ENCODE measurements at regions not wholly inside any gene's neighbourhood (a gene's known extent, or its start where the extent isn't known, plus 50 kb on each side); places are given as distances from the start of the nearest gene placed in this dataset.

DNA sequence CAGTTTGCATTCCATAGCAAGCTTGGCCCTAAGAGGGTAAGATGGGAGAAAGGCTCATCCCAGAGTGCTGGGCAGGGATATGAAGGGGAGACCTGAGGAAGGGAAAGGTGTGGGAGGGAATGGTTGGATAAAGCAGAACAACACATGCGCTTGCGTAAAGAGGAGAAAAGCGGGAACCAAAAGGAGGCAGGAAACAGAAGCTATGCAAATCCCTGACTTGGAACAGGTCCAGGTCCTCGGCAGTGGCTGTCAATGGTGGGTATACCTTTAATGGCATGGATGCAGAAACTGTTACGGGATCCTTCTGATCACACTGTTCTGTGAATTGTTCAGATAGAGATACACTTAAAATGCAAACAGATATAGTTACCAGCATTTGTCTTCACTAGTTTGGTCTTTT is 455.6 kb downstream of the SIPA1L2 start:
- H3K9ac ChIP-seq (ENCODE audit: low read length) = no peak overlapping the region
- H4K20me1 ChIP-seq (ENCODE audit: insufficient read depth) = no peaks in the 10 kb centered on the region
- no peak overlapping the region for H3K4me2 ChIP-seq (ENCODE audit: low read length)
- no peaks in the 10 kb centered on the region for H3K36me3 ChIP-seq (ENCODE audit: insufficient read depth, low read length)
- H3K9me2 ChIP-seq (ENCODE audit: insufficient read depth, low read length) = no peaks in the 10 kb centered on the region
- H3K27me3 ChIP-seq (ENCODE audit: insufficient read depth, low read depth, low read length) = no peaks in the 10 kb centered on the region
- H2AFZ ChIP-seq (ENCODE audit: low read depth, low read length) = no peak overlapping the region
- H3K27ac ChIP-seq (ENCODE audit: low read length) = no peak overlapping the region
- H3K4me3 ChIP-seq (ENCODE audit: low read length) = no peak overlapping the region
- H3K79me2 ChIP-seq (replicated peaks; ENCODE audit: insufficient read depth, low read length) = no peaks in the 10 kb centered on the region
- no peaks in the 10 kb centered on the region for H3F3A ChIP-seq (ENCODE audit: insufficient read depth, low read length, poor library complexity, severe bottlenecking)
- no peaks in the 10 kb centered on the region for H3K9me3 ChIP-seq (ENCODE audit: low read length)
- no peak for TF ChIP-seq RAD21 (conservative IDR thresholded peaks at IDR 0.05)
- no peak for TF ChIP-seq TAF1 (IDR thresholded peaks at IDR 0.05; ENCODE audit: low read depth)
- TF ChIP-seq, protein P1, sequence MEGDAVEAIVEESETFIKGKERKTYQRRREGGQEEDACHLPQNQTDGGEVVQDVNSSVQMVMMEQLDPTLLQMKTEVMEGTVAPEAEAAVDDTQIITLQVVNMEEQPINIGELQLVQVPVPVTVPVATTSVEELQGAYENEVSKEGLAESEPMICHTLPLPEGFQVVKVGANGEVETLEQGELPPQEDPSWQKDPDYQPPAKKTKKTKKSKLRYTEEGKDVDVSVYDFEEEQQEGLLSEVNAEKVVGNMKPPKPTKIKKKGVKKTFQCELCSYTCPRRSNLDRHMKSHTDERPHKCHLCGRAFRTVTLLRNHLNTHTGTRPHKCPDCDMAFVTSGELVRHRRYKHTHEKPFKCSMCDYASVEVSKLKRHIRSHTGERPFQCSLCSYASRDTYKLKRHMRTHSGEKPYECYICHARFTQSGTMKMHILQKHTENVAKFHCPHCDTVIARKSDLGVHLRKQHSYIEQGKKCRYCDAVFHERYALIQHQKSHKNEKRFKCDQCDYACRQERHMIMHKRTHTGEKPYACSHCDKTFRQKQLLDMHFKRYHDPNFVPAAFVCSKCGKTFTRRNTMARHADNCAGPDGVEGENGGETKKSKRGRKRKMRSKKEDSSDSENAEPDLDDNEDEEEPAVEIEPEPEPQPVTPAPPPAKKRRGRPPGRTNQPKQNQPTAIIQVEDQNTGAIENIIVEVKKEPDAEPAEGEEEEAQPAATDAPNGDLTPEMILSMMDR (IDR thresholded peaks at IDR 0.05; ENCODE audit: poor library complexity, severe bottlenecking) = no peak
- no peak for TF ChIP-seq SMC3 (conservative IDR thresholded peaks at IDR 0.05; ENCODE audit: poor library complexity)
- TF ChIP-seq, protein P2, sequence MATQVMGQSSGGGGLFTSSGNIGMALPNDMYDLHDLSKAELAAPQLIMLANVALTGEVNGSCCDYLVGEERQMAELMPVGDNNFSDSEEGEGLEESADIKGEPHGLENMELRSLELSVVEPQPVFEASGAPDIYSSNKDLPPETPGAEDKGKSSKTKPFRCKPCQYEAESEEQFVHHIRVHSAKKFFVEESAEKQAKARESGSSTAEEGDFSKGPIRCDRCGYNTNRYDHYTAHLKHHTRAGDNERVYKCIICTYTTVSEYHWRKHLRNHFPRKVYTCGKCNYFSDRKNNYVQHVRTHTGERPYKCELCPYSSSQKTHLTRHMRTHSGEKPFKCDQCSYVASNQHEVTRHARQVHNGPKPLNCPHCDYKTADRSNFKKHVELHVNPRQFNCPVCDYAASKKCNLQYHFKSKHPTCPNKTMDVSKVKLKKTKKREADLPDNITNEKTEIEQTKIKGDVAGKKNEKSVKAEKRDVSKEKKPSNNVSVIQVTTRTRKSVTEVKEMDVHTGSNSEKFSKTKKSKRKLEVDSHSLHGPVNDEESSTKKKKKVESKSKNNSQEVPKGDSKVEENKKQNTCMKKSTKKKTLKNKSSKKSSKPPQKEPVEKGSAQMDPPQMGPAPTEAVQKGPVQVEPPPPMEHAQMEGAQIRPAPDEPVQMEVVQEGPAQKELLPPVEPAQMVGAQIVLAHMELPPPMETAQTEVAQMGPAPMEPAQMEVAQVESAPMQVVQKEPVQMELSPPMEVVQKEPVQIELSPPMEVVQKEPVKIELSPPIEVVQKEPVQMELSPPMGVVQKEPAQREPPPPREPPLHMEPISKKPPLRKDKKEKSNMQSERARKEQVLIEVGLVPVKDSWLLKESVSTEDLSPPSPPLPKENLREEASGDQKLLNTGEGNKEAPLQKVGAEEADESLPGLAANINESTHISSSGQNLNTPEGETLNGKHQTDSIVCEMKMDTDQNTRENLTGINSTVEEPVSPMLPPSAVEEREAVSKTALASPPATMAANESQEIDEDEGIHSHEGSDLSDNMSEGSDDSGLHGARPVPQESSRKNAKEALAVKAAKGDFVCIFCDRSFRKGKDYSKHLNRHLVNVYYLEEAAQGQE (IDR thresholded peaks at IDR 0.05; ENCODE audit: borderline replicate concordance) = no peak
- TF ChIP-seq EZH2 (IDR thresholded peaks at IDR 0.05; ENCODE audit: borderline replicate concordance, insufficient read depth, low read length, poor library complexity, severe bottlenecking) = no peak

DNA sequence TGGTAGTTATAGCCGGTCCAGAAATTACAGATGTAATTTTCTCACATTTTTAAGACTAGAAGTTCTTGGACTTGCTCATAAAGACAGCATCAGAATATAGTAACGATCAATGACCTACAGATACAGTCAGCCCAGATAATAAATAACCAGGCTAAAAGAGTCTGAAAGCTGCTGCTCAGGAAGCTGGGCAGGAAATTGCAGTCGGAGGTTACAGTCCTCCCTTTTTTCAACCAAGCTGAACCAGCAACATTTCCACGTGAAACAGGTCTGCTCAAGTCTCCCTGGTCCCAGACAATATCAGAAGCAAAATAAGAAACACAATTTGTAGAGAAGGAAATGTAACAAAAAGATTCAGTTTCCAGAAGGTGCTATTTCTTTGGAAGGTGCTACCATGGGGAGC is 457.4 kb downstream of the SIPA1L2 start:
- Histone ChIP-seq H3K9me3 (ENCODE audit: low read length) (no peaks in the 10 kb centered on the region), H4K20me1 (ENCODE audit: insufficient read depth) (no peaks in the 10 kb centered on the region), H3K27ac (ENCODE audit: low read length) (no peak overlapping the region)

More for the DNA sequence above, 457.4 kb downstream of the SIPA1L2 start:
- TF ChIP-seq TAF1 (IDR thresholded peaks at IDR 0.05; ENCODE audit: low read depth) (no peak), SMC3 (conservative IDR thresholded peaks at IDR 0.05; ENCODE audit: poor library complexity) (no peak), RAD21 (conservative IDR thresholded peaks at IDR 0.05) (no peak), EP300 (conservative IDR thresholded peaks at IDR 0.05; ENCODE audit: poor library complexity, severe bottlenecking) (no peak), EZH2 (IDR thresholded peaks at IDR 0.05; ENCODE audit: borderline replicate concordance, insufficient read depth, low read length, poor library complexity, severe bottlenecking) (no peak), POLR2AphosphoS5 (IDR thresholded peaks at IDR 0.05) (no peak), MXI1 (conservative IDR thresholded peaks at IDR 0.05; ENCODE audit: poor library complexity, severe bottlenecking) (no peak)
- TF ChIP-seq, protein P2 (IDR thresholded peaks at IDR 0.05; ENCODE audit: borderline replicate concordance) = no peak
- TF ChIP-seq, protein P1 (IDR thresholded peaks at IDR 0.05; ENCODE audit: poor library complexity, severe bottlenecking) = no peak
- Histone ChIP-seq H3K36me3 (ENCODE audit: insufficient read depth, low read length) (no peaks in the 10 kb centered on the region), H2AFZ (ENCODE audit: low read depth, low read length) (no peak overlapping the region), H3K27me3 (ENCODE audit: insufficient read depth, low read depth, low read length) (no peaks in the 10 kb centered on the region), H3K79me2 (replicated peaks; ENCODE audit: insufficient read depth, low read length) (no peaks in the 10 kb centered on the region), H3K9me2 (ENCODE audit: insufficient read depth, low read length) (no peaks in the 10 kb centered on the region), H3K4me3 (ENCODE audit: low read length) (no peak overlapping the region), H3K4me2 (ENCODE audit: low read length) (no peak overlapping the region), H3K9ac (ENCODE audit: low read length) (no peak overlapping the region), H3F3A (ENCODE audit: insufficient read depth, low read length, poor library complexity, severe bottlenecking) (no peaks in the 10 kb centered on the region)
